ENCODE measurements at regions not wholly inside any gene's neighbourhood (a gene's known extent, or its start where the extent isn't known, plus 50 kb on each side); places are given as distances from the start of the nearest gene placed in this dataset.

DNA sequence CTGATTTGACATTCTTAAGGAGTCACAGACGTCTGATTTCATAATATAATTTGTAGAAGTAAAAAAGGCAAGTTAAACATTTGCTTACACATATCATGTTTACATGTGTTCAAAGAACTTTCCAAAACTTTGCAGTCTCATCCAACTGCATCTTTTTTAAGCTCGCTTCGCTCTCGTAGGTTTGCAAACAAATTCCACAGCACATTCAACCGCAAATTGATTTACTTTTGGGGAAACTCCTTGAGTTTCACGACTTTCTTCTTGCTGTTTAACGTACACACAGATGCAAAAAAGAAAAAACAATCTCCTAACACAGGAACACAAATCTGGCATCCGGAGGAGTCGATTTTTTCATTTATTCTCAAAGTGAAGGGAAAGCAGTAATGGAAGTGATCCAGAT, 1149.5 kb downstream of the VRK1 start:
- no peaks in the 10 kb centered on the region for H3K36me3 ChIP-seq (ENCODE audit: control insufficient read depth in 2 of 3, insufficient read depth in 3 of 3, low read length in 3 of 3)
- no peaks in the 10 kb centered on the region for H3K27me3 ChIP-seq (ENCODE audit: control insufficient read depth, insufficient read depth, low read length)
- intact Hi-C loops (cut with DNase I): no loop called here
- H3K4me1 ChIP-seq (ENCODE audit: control insufficient read depth in 2 of 3, insufficient read depth in 2 of 3, low read depth in 1 of 3, low read length in 3 of 3): no peaks in the 10 kb centered on the region
- DNase-seq (no peak), FAIRE-seq (no peak)
- H3K9ac ChIP-seq (ENCODE audit: low read length in 3 of 3): no peak overlapping the region
- H3K4me3 ChIP-seq (ENCODE audit: low read length in 3 of 3): no peak overlapping the region
- H3K9me3 ChIP-seq (ENCODE audit: control insufficient read depth in 2 of 3, insufficient read depth in 1 of 3, low read length in 3 of 3): no peaks in the 10 kb centered on the region
- H3K27ac ChIP-seq (ENCODE audit: low read depth in 2 of 2, low read length in 2 of 2): no peak overlapping the region
- TF ChIP-seq CTCF (IDR thresholded peaks at IDR 0.05; ENCODE audit: borderline replicate concordance, extremely low read depth, insufficient read depth): no peak

DNA sequence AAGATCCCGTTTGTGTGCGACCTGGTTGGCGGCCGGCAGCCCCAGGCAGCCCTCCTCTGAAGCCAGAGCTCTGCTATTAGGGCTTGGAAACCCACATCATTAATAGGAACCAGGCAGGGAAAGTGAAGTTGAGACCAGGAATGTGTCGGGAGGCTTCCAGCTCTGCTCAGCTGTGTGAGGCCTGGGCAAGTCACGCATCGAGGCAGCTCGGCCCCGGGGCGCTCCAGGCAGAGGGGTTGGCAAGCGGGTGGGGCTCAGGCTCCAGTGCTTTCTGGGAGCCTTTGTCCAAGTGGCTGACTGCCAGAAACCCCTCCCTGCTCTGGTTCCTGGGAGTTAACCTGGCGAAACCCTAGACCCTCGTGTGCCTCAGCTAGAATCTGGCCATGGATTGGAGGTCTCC, 1151.7 kb downstream of the VRK1 start:
- peak in 4 of 5 donors; percentile 63 to 78 (median 74) for DNase-seq
- intact Hi-C loops (cut with DNase I): no loop called here
- H3K4me1 ChIP-seq (ENCODE audit: control insufficient read depth in 2 of 3, insufficient read depth in 2 of 3, low read depth in 1 of 3, low read length in 3 of 3): no peaks in the 10 kb centered on the region

GRCh38 chr14:97956581-97957340, 1159.6 kb downstream of the VRK1 start:
- Histone ChIP-seq H3K9ac (ENCODE audit: low read length in 3 of 3) (no peak overlapping the region), H3K36me3 (ENCODE audit: control insufficient read depth in 2 of 3, insufficient read depth in 3 of 3, low read length in 3 of 3) (peaks cover 0 to 3% (median 0%) of the 10 kb centered on the region in 3 donors), H3K27ac (ENCODE audit: low read depth in 2 of 2, low read length in 2 of 2) (no peak overlapping the region), H3K4me3 (ENCODE audit: low read length in 3 of 3) (no peak overlapping the region), H3K9me3 (ENCODE audit: control insufficient read depth in 2 of 3, insufficient read depth in 1 of 3, low read length in 3 of 3) (no peaks in the 10 kb centered on the region), H3K4me1 (ENCODE audit: control insufficient read depth in 2 of 3, insufficient read depth in 2 of 3, low read depth in 1 of 3, low read length in 3 of 3) (no peaks in the 10 kb centered on the region), H3K27me3 (ENCODE audit: control insufficient read depth, insufficient read depth, low read length) (no peaks in the 10 kb centered on the region)
- FAIRE-seq: no peak
- no peak for TF ChIP-seq CTCF (IDR thresholded peaks at IDR 0.05; ENCODE audit: borderline replicate concordance, extremely low read depth, insufficient read depth)
- intact Hi-C loops (cut with DNase I): no loop called here
- DNase-seq: no peak

More for the DNA sequence above, 1151.7 kb downstream of the VRK1 start:
- no peak for FAIRE-seq
- Histone ChIP-seq H3K27me3 (ENCODE audit: control insufficient read depth, insufficient read depth, low read length) (no peaks in the 10 kb centered on the region), H3K36me3 (ENCODE audit: control insufficient read depth in 2 of 3, insufficient read depth in 3 of 3, low read length in 3 of 3) (no peaks in the 10 kb centered on the region), H3K9me3 (ENCODE audit: control insufficient read depth in 2 of 3, insufficient read depth in 1 of 3, low read length in 3 of 3) (no peaks in the 10 kb centered on the region), H3K9ac (ENCODE audit: low read length in 3 of 3) (no peak overlapping the region), H3K27ac (ENCODE audit: low read depth in 2 of 2, low read length in 2 of 2) (no peak overlapping the region), H3K4me3 (ENCODE audit: low read length in 3 of 3) (no peak overlapping the region)
- no peak for TF ChIP-seq CTCF (IDR thresholded peaks at IDR 0.05; ENCODE audit: borderline replicate concordance, extremely low read depth, insufficient read depth)

Measured in kidney (tissue), 13 donors.